NT2/D1 (cell line): ENCODE measurements at regions not wholly inside any gene's neighbourhood (a gene's known extent, or its start where the extent isn't known, plus 50 kb on each side); places are given as distances from the start of the nearest gene placed in this dataset.

ENCODE experiments used
- DNase-seq: peaks from one replicate; pipeline ENCODE4 v3.0.0-alpha.2; 2011; ENCODE audit warnings: low read depth, low spot score
- H3K27me3 ChIP-seq: 2 replicates; pipeline ENCODE4 v1.6.0; 2011; ENCODE audit warnings: mild to moderate bottlenecking; ENCODE audit not compliant: insufficient read length, insufficient read depth
- H3K36me3 ChIP-seq: 2 replicates; pipeline ENCODE4 v1.6.1; 2011; ENCODE audit warnings: mild to moderate bottlenecking, low read length, mixed read lengths; ENCODE audit not compliant: insufficient read depth, insufficient read length
- H3K4me1 ChIP-seq: 2 replicates; pipeline ENCODE4 v1.5.1; 2011; ENCODE audit not compliant: insufficient read depth, insufficient read length
- H3K4me3 ChIP-seq: 2 replicates; pipeline ENCODE4 v1.5.1; 2011; ENCODE audit warnings: low read depth; ENCODE audit not compliant: insufficient read length
- H3K9ac ChIP-seq: 2 replicates; pipeline ENCODE4 v1.6.0; 2011; ENCODE audit warnings: low read depth; ENCODE audit not compliant: insufficient read length
- H3K9me3 ChIP-seq: 2 replicates; pipeline ENCODE4 v1.5.1; 2011; ENCODE audit warnings: mild to moderate bottlenecking, low read length; ENCODE audit not compliant: insufficient read depth
- SUZ12 ChIP-seq: IDR thresholded peaks from 2 replicates; pipeline ENCODE4 v1.6.1; 2011; ENCODE audit not compliant: insufficient read length, insufficient read depth; ENCODE audit errors: extremely low read depth
- YY1 ChIP-seq: IDR thresholded peaks from 2 replicates; pipeline ENCODE4 v1.6.1; 2011; ENCODE audit not compliant: insufficient read length, insufficient read depth
- ZNF274 ChIP-seq: IDR thresholded peaks from 2 replicates; pipeline ENCODE4 v1.6.1; 2011; ENCODE audit warnings: mild to moderate bottlenecking, low read depth, low read length

DNA sequence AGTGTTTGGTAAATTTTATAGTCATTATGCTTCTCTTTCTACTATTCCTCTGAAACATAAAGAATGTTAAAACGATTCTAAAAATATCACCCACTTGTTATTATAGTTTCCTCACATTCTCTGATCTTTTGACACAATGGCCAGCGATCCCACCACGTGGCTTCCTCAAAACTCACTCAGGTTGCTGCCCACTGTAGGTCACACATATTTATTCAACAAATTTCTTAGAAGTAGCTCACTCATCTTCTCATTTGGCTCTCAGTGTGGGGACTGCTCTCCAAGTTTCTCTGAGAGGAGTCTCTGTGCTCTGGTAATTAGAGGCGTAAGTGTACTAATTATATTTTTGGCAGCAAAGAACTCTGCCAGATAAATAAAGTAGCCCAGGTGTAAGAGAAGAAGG, 465.4 kb downstream of the CDH11 start:
- Histone ChIP-seq H3K9me3 (no peaks in the 10 kb centered on the region), H3K36me3 (no peaks in the 10 kb centered on the region), H3K4me1 (no peaks in the 10 kb centered on the region), H3K9ac (no peak overlapping the region), H3K27me3 (no peaks in the 10 kb centered on the region), H3K4me3 (no peak overlapping the region)
- no peak for DNase-seq
- no peak for TF ChIP-seq SUZ12
- TF ChIP-seq ZNF274 = no peak
- TF ChIP-seq YY1 = no peak

DNA sequence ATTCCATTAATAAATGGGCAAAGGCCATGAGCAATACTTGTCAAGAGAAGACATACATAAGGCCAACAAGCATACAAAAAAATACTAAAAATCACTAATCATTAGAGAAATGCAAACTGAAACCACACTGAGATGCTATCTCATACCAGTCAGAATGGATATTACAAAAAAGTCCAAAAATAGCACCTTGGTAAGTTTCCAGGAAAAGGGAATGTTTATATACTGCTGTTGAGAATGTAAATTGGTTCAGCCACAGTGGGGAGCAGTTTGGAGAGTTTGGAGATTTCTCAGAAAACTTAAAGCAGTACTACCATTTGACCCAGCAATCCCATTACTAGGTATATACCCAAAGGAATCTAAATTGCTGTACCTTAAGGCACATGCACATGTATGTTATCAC, 467.7 kb downstream of the CDH11 start:
- no peak overlapping the region for H3K4me3 ChIP-seq
- no peaks in the 10 kb centered on the region for H3K36me3 ChIP-seq
- no peak for DNase-seq
- no peak for TF ChIP-seq SUZ12
- TF ChIP-seq ZNF274 = no peak
- TF ChIP-seq YY1 = no peak
- H3K9me3 ChIP-seq = peaks cover 15% of the 10 kb centered on the region
- H3K4me1 ChIP-seq = no peaks in the 10 kb centered on the region
- H3K27me3 ChIP-seq = no peaks in the 10 kb centered on the region
- H3K9ac ChIP-seq = no peak overlapping the region

DNA sequence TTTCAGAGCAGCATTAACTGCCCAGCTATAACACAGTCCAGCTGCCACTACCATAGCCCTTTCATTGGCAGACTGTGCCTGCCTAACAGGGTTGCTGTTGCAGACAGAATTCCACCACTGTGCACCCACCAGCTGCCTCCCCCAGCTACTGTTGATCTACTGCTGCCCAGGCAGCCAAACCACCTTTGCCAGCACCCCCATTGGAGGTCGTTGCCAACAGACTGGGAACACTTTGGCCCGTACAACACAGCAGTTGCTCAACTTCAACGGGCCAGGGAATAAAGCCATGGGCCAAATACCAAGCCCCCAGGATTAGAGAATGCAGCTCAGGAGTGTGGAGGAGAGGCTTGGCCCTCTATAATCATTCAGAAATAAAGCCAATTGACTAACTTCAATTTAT, 473.6 kb downstream of the CDH11 start:
- H3K4me1 ChIP-seq = no peaks in the 10 kb centered on the region
- TF ChIP-seq YY1 (no peak), SUZ12 (no peak), ZNF274 (no peak)
- H3K27me3 ChIP-seq = no peaks in the 10 kb centered on the region
- H3K9ac ChIP-seq = no peak overlapping the region
- peaks cover 15% of the 10 kb centered on the region for H3K9me3 ChIP-seq
- H3K4me3 ChIP-seq = no peak overlapping the region
- no peak for DNase-seq
- H3K36me3 ChIP-seq = no peaks in the 10 kb centered on the region

DNA sequence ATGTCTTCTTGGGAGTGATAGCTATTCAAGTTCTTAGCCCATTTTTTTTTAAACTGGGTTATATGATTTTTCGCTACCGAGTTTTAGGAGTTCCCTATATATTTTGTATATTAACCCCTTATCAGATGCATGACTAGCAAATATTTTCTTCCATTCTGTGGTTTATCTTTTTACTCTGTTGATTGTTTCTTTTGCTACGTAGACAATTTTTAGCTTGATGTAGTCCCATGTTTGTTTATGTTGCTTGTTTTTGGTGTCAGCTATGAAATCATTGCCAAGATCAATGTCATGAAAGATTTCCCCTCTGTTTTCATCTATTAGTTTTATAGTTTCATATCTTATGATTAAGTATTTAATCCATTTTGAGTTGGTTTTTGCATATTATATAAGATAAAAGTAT, 480.5 kb downstream of the CDH11 start:
- no peak for DNase-seq
- Histone ChIP-seq H3K9ac (no peak overlapping the region), H3K4me1 (no peaks in the 10 kb centered on the region), H3K4me3 (no peak overlapping the region), H3K27me3 (no peaks in the 10 kb centered on the region), H3K36me3 (no peaks in the 10 kb centered on the region), H3K9me3 (no peaks in the 10 kb centered on the region)
- TF ChIP-seq ZNF274 (no peak), SUZ12 (no peak), YY1 (no peak)

DNA sequence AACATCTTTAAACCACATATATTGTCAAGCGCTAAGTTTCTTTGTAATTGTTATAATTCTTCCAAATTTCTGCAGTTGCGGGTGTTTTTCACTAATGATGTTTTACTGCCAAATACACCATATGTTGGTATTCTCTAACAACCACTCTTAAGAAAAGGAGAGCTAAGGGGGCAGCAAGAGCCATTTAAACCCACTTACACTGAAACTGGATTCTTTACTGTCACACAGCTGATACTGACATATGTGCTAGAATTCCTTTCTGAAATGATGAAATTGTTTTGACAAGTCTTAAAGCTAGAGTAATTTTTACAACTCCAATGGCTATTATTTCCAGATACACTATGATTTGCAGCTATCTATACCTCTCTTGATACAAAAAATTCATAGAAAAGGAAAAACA, 483.1 kb downstream of the CDH11 start:
- H3K4me3 ChIP-seq = no peak overlapping the region
- H3K4me1 ChIP-seq = no peaks in the 10 kb centered on the region
- no peak overlapping the region for H3K9ac ChIP-seq
- H3K36me3 ChIP-seq = no peaks in the 10 kb centered on the region
- H3K9me3 ChIP-seq = no peaks in the 10 kb centered on the region
- DNase-seq = no peak
- H3K27me3 ChIP-seq = no peaks in the 10 kb centered on the region
- no peak for TF ChIP-seq YY1

DNA sequence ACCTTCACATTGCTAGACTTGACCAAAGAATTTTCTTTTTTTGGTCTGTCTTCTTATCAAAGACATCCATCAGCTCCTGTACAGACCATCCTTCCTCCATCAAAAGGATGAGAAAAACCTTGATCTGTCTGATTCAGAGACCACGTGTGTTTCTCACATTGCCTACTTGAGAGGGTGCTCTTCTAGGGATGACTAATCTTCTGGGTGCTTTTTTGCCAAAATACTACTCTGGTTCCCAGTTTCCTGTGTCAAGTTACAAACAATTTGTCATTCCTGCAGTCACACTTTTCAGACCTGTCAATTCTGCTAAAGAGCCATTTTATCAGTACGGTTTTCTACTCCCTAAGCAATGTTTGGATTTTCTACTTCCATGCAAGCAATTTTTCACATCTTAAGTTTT, 492.2 kb downstream of the CDH11 start:
- DNase-seq = no peak
- no peak overlapping the region for H3K9ac ChIP-seq
- no peaks in the 10 kb centered on the region for H3K4me1 ChIP-seq
- H3K27me3 ChIP-seq = no peaks in the 10 kb centered on the region
- H3K9me3 ChIP-seq = no peaks in the 10 kb centered on the region
- H3K36me3 ChIP-seq = no peaks in the 10 kb centered on the region
- H3K4me3 ChIP-seq = no peak overlapping the region
- TF ChIP-seq YY1 (no peak), ZNF274 (no peak), SUZ12 (no peak)

DNA sequence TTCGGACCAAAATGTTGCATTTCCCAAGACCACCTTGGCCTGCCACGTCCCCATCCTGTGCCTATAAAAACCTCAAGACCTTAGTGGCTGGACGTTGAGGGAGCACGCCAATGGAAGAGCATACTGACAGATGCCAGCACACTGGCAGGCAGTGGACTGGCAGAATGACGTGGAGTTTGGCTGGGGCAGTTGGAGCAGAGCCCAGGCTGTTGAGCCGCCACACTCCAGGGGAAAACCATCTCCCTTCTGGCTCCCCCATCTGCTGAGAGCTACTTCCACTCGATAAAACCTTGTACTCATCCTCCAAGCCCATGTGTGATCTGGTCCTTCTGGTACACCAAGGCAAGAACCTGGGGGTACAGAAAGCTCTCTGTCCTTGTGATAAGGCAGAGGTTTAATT, 494.1 kb downstream of the CDH11 start:
- H3K27me3 ChIP-seq = no peaks in the 10 kb centered on the region
- no peak overlapping the region for H3K4me3 ChIP-seq
- no peaks in the 10 kb centered on the region for H3K36me3 ChIP-seq
- no peaks in the 10 kb centered on the region for H3K4me1 ChIP-seq
- H3K9ac ChIP-seq = no peak overlapping the region
- TF ChIP-seq ZNF274 (no peak), YY1 (no peak), SUZ12 (no peak)
- no peaks in the 10 kb centered on the region for H3K9me3 ChIP-seq
- DNase-seq = no peak

DNA sequence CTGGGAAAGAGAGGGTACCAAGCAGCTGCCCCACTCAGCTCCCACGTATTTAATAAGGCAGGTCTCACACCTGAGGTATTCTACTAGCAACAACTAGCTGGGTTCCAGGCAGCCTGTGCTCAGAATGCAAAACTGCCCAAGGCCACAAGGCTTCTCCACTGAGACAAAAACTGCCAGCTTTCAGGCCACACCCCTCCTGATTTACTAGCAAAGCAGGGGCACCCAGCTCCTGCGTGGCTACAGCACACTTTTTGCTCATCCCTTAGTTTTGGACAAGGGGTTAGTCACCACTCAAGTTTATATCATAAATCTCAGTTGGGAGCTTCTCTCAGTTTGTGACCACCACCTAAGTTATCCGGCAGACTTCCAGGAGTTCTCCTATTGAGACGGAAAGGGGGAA, 494.6 kb downstream of the CDH11 start:
- H3K9ac ChIP-seq = no peak overlapping the region
- H3K4me1 ChIP-seq = no peaks in the 10 kb centered on the region
- no peak overlapping the region for H3K4me3 ChIP-seq
- no peak for TF ChIP-seq ZNF274
- no peak for TF ChIP-seq SUZ12
- no peak for TF ChIP-seq YY1
- H3K36me3 ChIP-seq = no peaks in the 10 kb centered on the region
- no peak for DNase-seq
- no peaks in the 10 kb centered on the region for H3K27me3 ChIP-seq
- no peaks in the 10 kb centered on the region for H3K9me3 ChIP-seq
